Large intestine (tissue), 3 donors: ENCODE measurements at regions not wholly inside any gene's neighbourhood (a gene's known extent, or its start where the extent isn't known, plus 50 kb on each side); places are given as distances from the start of the nearest gene placed in this dataset.

Source experiments
- DNase-seq, 2 donors: peaks; one replicate each; pipeline versions ENCODE4 v3.0.0 to v3.0.0-alpha.2; 2013
- H3K27ac ChIP-seq: one replicate; pipeline ENCODE4 v1.5.1; 2013; ENCODE audit warnings: low read length
- H3K27me3 ChIP-seq: 2 replicates; pipeline ENCODE4 v1.6.1; 2013; ENCODE audit warnings: low read length; ENCODE audit not compliant: control insufficient read depth, insufficient read depth
- H3K36me3 ChIP-seq: 2 replicates; pipeline ENCODE4 v1.6.1; 2013; ENCODE audit warnings: low read length; ENCODE audit not compliant: control insufficient read depth, insufficient read depth
- H3K4me1 ChIP-seq: one replicate; pipeline ENCODE4 v1.6.1; 2013; ENCODE audit warnings: low read length; ENCODE audit not compliant: control insufficient read depth, insufficient read depth
- H3K4me3 ChIP-seq: one replicate; pipeline ENCODE4 v1.5.1; 2013; ENCODE audit warnings: low read length
- H3K9me3 ChIP-seq: one replicate; pipeline ENCODE4 v1.6.1; 2013; ENCODE audit warnings: mild to moderate bottlenecking, low read depth, low read length, moderate library complexity; ENCODE audit not compliant: control insufficient read depth
- WGBS: methylation state at CpG from one replicate; pipeline ENCODE4 v1.1.5; 2013; ENCODE audit warnings: low lambda C conversion rate; ENCODE audit not compliant: insufficient coverage; 5-methylcytosine and 5-hydroxymethylcytosine counted together

GRCh38 chr6:121963826-121964225 is 435.6 kb upstream of the HSF2 start:
- DNase-seq = no peak
- no peaks in the 10 kb centered on the region for H3K27me3 ChIP-seq
- H3K36me3 ChIP-seq = no peaks in the 10 kb centered on the region
- H3K4me3 ChIP-seq = no peak overlapping the region
- H3K27ac ChIP-seq = no peak overlapping the region
- no peaks in the 10 kb centered on the region for H3K4me1 ChIP-seq
- 67% methylated on average over 2 of the region's 2 CpGs for WGBS
- H3K9me3 ChIP-seq = no peaks in the 10 kb centered on the region

GRCh38 chr6:121965739-121966138 is 433.7 kb upstream of the HSF2 start:
- no peaks in the 10 kb centered on the region for H3K4me1 ChIP-seq
- H3K27ac ChIP-seq = no peak overlapping the region
- H3K36me3 ChIP-seq = no peaks in the 10 kb centered on the region
- no peak for DNase-seq
- no peak overlapping the region for H3K4me3 ChIP-seq
- H3K9me3 ChIP-seq = no peaks in the 10 kb centered on the region
- no CpG with 5 or more reads among the region's 4 CpGs for WGBS
- no peaks in the 10 kb centered on the region for H3K27me3 ChIP-seq

- no peaks in the 10 kb centered on the region for H3K27me3 ChIP-seq
- no peaks in the 10 kb centered on the region for H3K9me3 ChIP-seq
- no peak for DNase-seq
- H3K27ac ChIP-seq = no peak overlapping the region
- whole genome bisulfite sequencing = 80% methylated on average over 1 of the region's 2 CpGs
- H3K4me1 ChIP-seq = no peaks in the 10 kb centered on the region
- no peak overlapping the region for H3K4me3 ChIP-seq
- no peaks in the 10 kb centered on the region for H3K36me3 ChIP-seq
Measured at GRCh38 chr6:121967631-121968030, 431.8 kb upstream of the HSF2 start.

- H3K4me1 ChIP-seq = no peaks in the 10 kb centered on the region
- H3K27ac ChIP-seq = peak overlapping the region; percentile 37
- no peaks in the 10 kb centered on the region for H3K27me3 ChIP-seq
- no peaks in the 10 kb centered on the region for H3K36me3 ChIP-seq
- H3K9me3 ChIP-seq = no peaks in the 10 kb centered on the region
- DNase-seq = peak; percentile 58 to 72
- H3K4me3 ChIP-seq = no peak overlapping the region
Measured at GRCh38 chr6:121971931-121972335, 427.5 kb upstream of the HSF2 start.

GRCh38 chr6:121984956-121985355 is 414.5 kb upstream of the HSF2 start:
- Histone ChIP-seq H3K36me3 (no peaks in the 10 kb centered on the region), H3K9me3 (no peaks in the 10 kb centered on the region)
- WGBS = no CpG with 5 or more reads among the region's 3 CpGs

GRCh38 chr6:121993362-121993761 is 406.1 kb upstream of the HSF2 start:
- no peaks in the 10 kb centered on the region for H3K36me3 ChIP-seq
- no peak overlapping the region for H3K4me3 ChIP-seq
- WGBS = no CpG with 5 or more reads among the region's 6 CpGs
- no peak overlapping the region for H3K27ac ChIP-seq
- DNase-seq = no peak
- no peaks in the 10 kb centered on the region for H3K4me1 ChIP-seq
- peaks cover 3% of the 10 kb centered on the region for H3K9me3 ChIP-seq
- no peaks in the 10 kb centered on the region for H3K27me3 ChIP-seq

More at GRCh38 chr6:121984956-121985355, 414.5 kb upstream of the HSF2 start:
- Histone ChIP-seq H3K27ac (no peak overlapping the region), H3K27me3 (no peaks in the 10 kb centered on the region), H3K4me1 (no peaks in the 10 kb centered on the region), H3K4me3 (no peak overlapping the region)
- DNase-seq = no peak

- no peak for DNase-seq
- H3K4me3 ChIP-seq = no peak overlapping the region
- H3K27ac ChIP-seq = no peak overlapping the region
- H3K9me3 ChIP-seq = peaks cover 3% of the 10 kb centered on the region
- H3K4me1 ChIP-seq = no peaks in the 10 kb centered on the region
- H3K36me3 ChIP-seq = no peaks in the 10 kb centered on the region
- 0% methylated on average over 1 of the region's 1 CpG for WGBS
- H3K27me3 ChIP-seq = no peaks in the 10 kb centered on the region
Measured at GRCh38 chr6:121994919-121995318, 404.5 kb upstream of the HSF2 start.

GRCh38 chr6:121998631-121999030 is 400.8 kb upstream of the HSF2 start:
- Histone ChIP-seq H3K9me3 (no peaks in the 10 kb centered on the region), H3K4me3 (no peak overlapping the region), H3K27me3 (no peaks in the 10 kb centered on the region), H3K4me1 (no peaks in the 10 kb centered on the region), H3K27ac (no peak overlapping the region), H3K36me3 (no peaks in the 10 kb centered on the region)
- no peak for DNase-seq
- WGBS = 50% methylated on average over 1 of the region's 2 CpGs

GRCh38 chr6:121999456-122000065 is 399.9 kb upstream of the HSF2 start:
- H3K4me3 ChIP-seq = no peak overlapping the region
- no peaks in the 10 kb centered on the region for H3K4me1 ChIP-seq
- H3K9me3 ChIP-seq = no peaks in the 10 kb centered on the region
- no peaks in the 10 kb centered on the region for H3K27me3 ChIP-seq
- no peak overlapping the region for H3K27ac ChIP-seq
- DNase-seq = no peak
- H3K36me3 ChIP-seq = no peaks in the 10 kb centered on the region
- 100% methylated on average over 1 of the region's 6 CpGs for WGBS

- no peaks in the 10 kb centered on the region for H3K9me3 ChIP-seq
- H3K4me3 ChIP-seq = no peak overlapping the region
- no peak for DNase-seq
- 60% methylated on average over 2 of the region's 3 CpGs for WGBS
- no peaks in the 10 kb centered on the region for H3K27me3 ChIP-seq
- H3K36me3 ChIP-seq = no peaks in the 10 kb centered on the region
- no peak overlapping the region for H3K27ac ChIP-seq
- H3K4me1 ChIP-seq = no peaks in the 10 kb centered on the region
Measured at GRCh38 chr6:122005661-122006060, 393.8 kb upstream of the HSF2 start.

GRCh38 chr6:122007339-122007738 is 392.1 kb upstream of the HSF2 start:
- WGBS = 56% methylated on average over 1 of the region's 1 CpG
- Histone ChIP-seq H3K4me3 (no peak overlapping the region), H3K9me3 (no peaks in the 10 kb centered on the region), H3K27me3 (no peaks in the 10 kb centered on the region), H3K36me3 (no peaks in the 10 kb centered on the region), H3K27ac (no peak overlapping the region), H3K4me1 (no peaks in the 10 kb centered on the region)
- DNase-seq = no peak
